Hematopoietic multipotent progenitor cell treated with erythropoietin and hydrocortisone succinate and interleukin-3 and kit ligand, for 17 days (in vitro differentiated cells): ENCODE measurements at regions not wholly inside any gene's neighbourhood (a gene's known extent, or its start where the extent isn't known, plus 50 kb on each side); places are given as distances from the start of the nearest gene placed in this dataset.

Experiments
- DNase-seq: peaks from one replicate; pipeline ENCODE4 v3.0.0-alpha.2; 2015; ENCODE audit warnings: low spot score

- DNase-seq = no peak
Observed at GRCh38 chr7:86972072-86972471, 87.4 kb downstream of the ELAPOR2 start.

GRCh38 chr7:86970986-86971385 is 88.5 kb downstream of the ELAPOR2 start:
- no peak for DNase-seq

- no peak for DNase-seq
Observed at GRCh38 chr7:86970547-86970946, 88.9 kb downstream of the ELAPOR2 start.

GRCh38 chr7:86969865-86970264 is 89.6 kb downstream of the ELAPOR2 start:
- DNase-seq = no peak

GRCh38 chr7:86968618-86969017 is 90.8 kb downstream of the ELAPOR2 start:
- DNase-seq = no peak

- DNase-seq = no peak
Observed at GRCh38 chr7:86966916-86967315, 92.5 kb downstream of the ELAPOR2 start.

- no peak for DNase-seq
Observed at GRCh38 chr7:86965727-86966120, 93.7 kb downstream of the ELAPOR2 start.

GRCh38 chr7:86964973-86965726 is 94.3 kb downstream of the ELAPOR2 start:
- DNase-seq = no peak

- no peak for DNase-seq
Observed at GRCh38 chr7:86963599-86964230, 95.7 kb downstream of the ELAPOR2 start.

- DNase-seq = no peak
Observed at GRCh38 chr7:86962623-86963022, 96.8 kb downstream of the ELAPOR2 start.

- DNase-seq = no peak
Observed at GRCh38 chr7:86961686-86962085, 97.8 kb downstream of the ELAPOR2 start.

GRCh38 chr7:86958380-86958779 is 101.1 kb downstream of the ELAPOR2 start:
- no peak for DNase-seq

GRCh38 chr7:86956567-86956966 is 102.9 kb downstream of the ELAPOR2 start:
- DNase-seq = no peak

GRCh38 chr7:86955895-86956503 is 103.5 kb downstream of the ELAPOR2 start:
- no peak for DNase-seq

- no peak for DNase-seq
Observed at GRCh38 chr7:86954971-86955370, 104.5 kb downstream of the ELAPOR2 start.

- no peak for DNase-seq
Observed at GRCh38 chr7:86953653-86954336, 105.7 kb downstream of the ELAPOR2 start.

- DNase-seq = no peak
Observed at GRCh38 chr7:86953219-86953618, 106.2 kb downstream of the ELAPOR2 start.

GRCh38 chr7:86951895-86952294 is 107.6 kb downstream of the ELAPOR2 start:
- DNase-seq = no peak

- DNase-seq = no peak
Observed at GRCh38 chr7:86950944-86951343, 108.5 kb downstream of the ELAPOR2 start.

- DNase-seq = no peak
Observed at GRCh38 chr7:86950360-86950759, 109.1 kb downstream of the ELAPOR2 start.

GRCh38 chr7:86949779-86950260 is 109.6 kb downstream of the ELAPOR2 start:
- no peak for DNase-seq

GRCh38 chr7:86949052-86949778 is 110.2 kb downstream of the ELAPOR2 start:
- DNase-seq = no peak
